Heart left ventricle (tissue), 13 donors: ENCODE measurements at regions not wholly inside any gene's neighbourhood (a gene's known extent, or its start where the extent isn't known, plus 50 kb on each side); places are given as distances from the start of the nearest gene placed in this dataset.

Experiments used
- CTCF ChIP-seq, 12 donors: fragments of 200-600 bp; sonication (generic) in 4 of 12; IDR thresholded peaks; one replicate each; pipeline versions ENCODE4 v1.5.0 to v1.8.0; 2018 to 2022; ENCODE audit warnings: antibody characterized with exemption in 12 of 12, mild to moderate bottlenecking in 5 of 12
- POLR2A ChIP-seq, 2 donors: fragments of 450-650 bp; IDR thresholded peaks; one replicate each; pipeline ENCODE4 v1.6.1; 2017; ENCODE audit warnings: antibody characterized with exemption in 2 of 2, mild to moderate bottlenecking in 2 of 2, moderate library complexity in 2 of 2
- donor health status: ischemic (EF 13 %, LVEDD 7.1; RV severe dilation, severe dysfunction).
- donor health status: DM: no; HTN: yes; CAD: no.
- donor health status: DM: no; HTN: no; CAD: no.
- donor health status: ischemic (EF 25% LVEDD 6.9; RV normal size, moderate dysfunction).
- donor health status: ischemic (EF 25% LVEDD 5.7; RV mildly dilated, moderate dysfunction).
- donor health status: ischemic (EF 35%, LVEDD 5.7; RV mildly dilated, moderate dysfunction).
- donor health status: nonischemic (EF 11% LVEDD 7.7; RV severe dilation, severe dysfunction).
- donor health status: DM: yes; HTN: yes; CAD: no.
- donor health status: PGD.
- donor health status: ischemic (EF 29% LVEDD 5.4; RV normal size, mild dysfunction).
- donor health status: nonischemic (EF 23%, LVEDD 6.1; RV moderate dilation, normal function).

GRCh38 chr6:147132889-147133288 is 71.3 kb upstream of the STXBP5 start:
- TF ChIP-seq CTCF (IDR thresholded peaks at IDR 0.05) (no peak), POLR2A (IDR thresholded peaks at IDR 0.05) (no peak)
